ENCODE measurements at regions not wholly inside any gene's neighbourhood (a gene's known extent, or its start where the extent isn't known, plus 50 kb on each side); places are given as distances from the start of the nearest gene placed in this dataset.

DNA sequence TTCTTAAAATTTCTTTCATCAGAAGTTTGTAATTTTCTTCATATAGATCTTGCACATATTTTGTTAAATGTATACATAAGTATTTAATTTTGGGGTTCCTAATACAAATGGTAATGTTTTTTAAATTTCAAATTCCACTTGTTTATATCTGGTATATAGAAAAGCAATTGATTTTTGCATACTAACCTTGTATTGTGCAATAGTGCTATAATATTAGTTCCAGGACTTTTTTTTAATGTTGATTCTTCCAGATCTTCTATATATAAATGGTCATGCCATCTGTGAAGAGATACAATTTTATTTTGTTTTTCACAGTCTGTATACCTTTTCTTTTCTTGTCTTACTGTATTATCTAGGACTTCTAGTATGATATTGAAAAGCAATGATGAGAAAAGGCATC is 665.0 kb downstream of the OTOL1 start:
- Histone ChIP-seq H3K4me2 (no peak overlapping the region), H3K9me3 (ENCODE audit: low read depth) (no peaks in the 10 kb centered on the region), H3K27me3 (no peaks in the 10 kb centered on the region), H3K36me3 (no peaks in the 10 kb centered on the region), H3K9ac (no peak overlapping the region), H3K79me2 (ENCODE audit: low read depth) (no peaks in the 10 kb centered on the region), H3K4me1 (no peaks in the 10 kb centered on the region), H2AFZ (replicated peaks) (no peak overlapping the region), H3F3A (ENCODE audit: low read depth) (peaks cover 3% of the 10 kb centered on the region), H4K20me1 (ENCODE audit: low read depth) (no peaks in the 10 kb centered on the region), H3K4me3 (no peak overlapping the region), H3K27ac (no peak overlapping the region)
- Mint-ChIP-seq H3K4me1 (peaks cover 8% of the 10 kb centered on the region), H3K4me3 (no peak overlapping the region), H3K27ac (no peak overlapping the region), H3K27me3 (ENCODE audit: insufficient read depth, low read depth) (peaks cover 2% of the 10 kb centered on the region), H3K36me3 (no peaks in the 10 kb centered on the region), H3K9me3 (peaks cover 8% of the 10 kb centered on the region)
- DNase-seq (ENCODE audit: low spot score) = no peak
- TF ChIP-seq, protein P1, sequence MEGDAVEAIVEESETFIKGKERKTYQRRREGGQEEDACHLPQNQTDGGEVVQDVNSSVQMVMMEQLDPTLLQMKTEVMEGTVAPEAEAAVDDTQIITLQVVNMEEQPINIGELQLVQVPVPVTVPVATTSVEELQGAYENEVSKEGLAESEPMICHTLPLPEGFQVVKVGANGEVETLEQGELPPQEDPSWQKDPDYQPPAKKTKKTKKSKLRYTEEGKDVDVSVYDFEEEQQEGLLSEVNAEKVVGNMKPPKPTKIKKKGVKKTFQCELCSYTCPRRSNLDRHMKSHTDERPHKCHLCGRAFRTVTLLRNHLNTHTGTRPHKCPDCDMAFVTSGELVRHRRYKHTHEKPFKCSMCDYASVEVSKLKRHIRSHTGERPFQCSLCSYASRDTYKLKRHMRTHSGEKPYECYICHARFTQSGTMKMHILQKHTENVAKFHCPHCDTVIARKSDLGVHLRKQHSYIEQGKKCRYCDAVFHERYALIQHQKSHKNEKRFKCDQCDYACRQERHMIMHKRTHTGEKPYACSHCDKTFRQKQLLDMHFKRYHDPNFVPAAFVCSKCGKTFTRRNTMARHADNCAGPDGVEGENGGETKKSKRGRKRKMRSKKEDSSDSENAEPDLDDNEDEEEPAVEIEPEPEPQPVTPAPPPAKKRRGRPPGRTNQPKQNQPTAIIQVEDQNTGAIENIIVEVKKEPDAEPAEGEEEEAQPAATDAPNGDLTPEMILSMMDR (IDR thresholded peaks at IDR 0.05) = no peak
- TF ChIP-seq EZH2 (IDR thresholded peaks at IDR 0.05) = no peak
- no peak for TF ChIP-seq EZH2phosphoT487 (IDR thresholded peaks at IDR 0.05)

DNA sequence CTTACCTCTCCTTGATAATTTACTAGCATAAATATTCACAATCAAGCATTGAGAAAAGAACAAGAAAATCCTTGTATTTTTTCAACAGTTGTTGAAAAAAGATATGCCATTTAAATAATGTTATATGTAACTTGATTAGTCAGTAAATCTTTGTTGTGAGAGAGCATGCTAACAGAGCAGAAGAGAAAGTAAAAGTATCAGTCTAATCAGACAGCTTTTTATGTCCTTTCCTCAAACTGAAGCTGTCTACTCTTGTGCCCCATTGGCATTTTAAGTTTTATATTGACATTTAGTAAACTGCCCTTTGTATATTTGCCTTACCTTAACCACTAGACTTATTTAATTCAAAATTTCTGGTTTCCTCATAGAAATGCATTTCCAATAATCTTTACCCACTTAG is 668.7 kb downstream of the OTOL1 start:
- Histone ChIP-seq H3F3A (ENCODE audit: low read depth) (no peaks in the 10 kb centered on the region), H3K4me3 (no peak overlapping the region), H2AFZ (replicated peaks) (no peak overlapping the region), H4K20me1 (ENCODE audit: low read depth) (no peaks in the 10 kb centered on the region), H3K27me3 (no peaks in the 10 kb centered on the region), H3K36me3 (no peaks in the 10 kb centered on the region), H3K4me1 (no peaks in the 10 kb centered on the region), H3K9me3 (ENCODE audit: low read depth) (no peaks in the 10 kb centered on the region), H3K79me2 (ENCODE audit: low read depth) (no peaks in the 10 kb centered on the region), H3K9ac (no peak overlapping the region), H3K4me2 (no peak overlapping the region), H3K27ac (no peak overlapping the region)
- H3K9me3 Mint-ChIP-seq = no peaks in the 10 kb centered on the region
- no peaks in the 10 kb centered on the region for H3K4me1 Mint-ChIP-seq
- H3K4me3 Mint-ChIP-seq = no peak overlapping the region
- H3K36me3 Mint-ChIP-seq = no peaks in the 10 kb centered on the region
- no peak overlapping the region for H3K27ac Mint-ChIP-seq
- DNase-seq (ENCODE audit: low spot score) = no peak
- no peak for TF ChIP-seq EZH2phosphoT487 (IDR thresholded peaks at IDR 0.05)
- TF ChIP-seq, protein P1 (IDR thresholded peaks at IDR 0.05) = no peak
- TF ChIP-seq EZH2 (IDR thresholded peaks at IDR 0.05) = no peak
- H3K27me3 Mint-ChIP-seq (ENCODE audit: insufficient read depth, low read depth) = no peaks in the 10 kb centered on the region

DNA sequence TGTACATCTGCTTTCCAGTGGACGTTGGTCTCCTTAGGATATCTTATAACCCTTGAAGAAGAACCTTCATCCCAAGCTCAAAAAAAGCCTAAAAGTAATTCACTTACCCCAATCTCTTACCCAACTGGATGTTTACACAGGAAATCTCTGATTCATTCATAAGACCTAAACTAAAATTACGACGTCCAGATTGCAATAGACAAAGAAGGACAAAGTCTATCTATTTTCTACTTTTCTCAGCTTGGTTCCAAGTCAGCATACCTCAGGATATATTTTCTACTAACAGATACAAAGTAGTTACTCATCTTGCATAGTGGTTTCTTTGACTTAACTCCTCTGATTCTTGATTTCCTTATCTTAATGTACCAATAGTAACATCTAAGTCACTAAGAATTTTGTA is 669.9 kb downstream of the OTOL1 start:
- Histone ChIP-seq H3K4me1 (no peaks in the 10 kb centered on the region), H3K4me3 (no peak overlapping the region), H4K20me1 (ENCODE audit: low read depth) (no peaks in the 10 kb centered on the region), H3K27ac (no peak overlapping the region), H3K9me3 (ENCODE audit: low read depth) (no peaks in the 10 kb centered on the region), H2AFZ (replicated peaks) (no peak overlapping the region), H3K9ac (no peak overlapping the region), H3K79me2 (ENCODE audit: low read depth) (no peaks in the 10 kb centered on the region), H3F3A (ENCODE audit: low read depth) (no peaks in the 10 kb centered on the region), H3K27me3 (no peaks in the 10 kb centered on the region), H3K36me3 (no peaks in the 10 kb centered on the region), H3K4me2 (no peak overlapping the region)
- Mint-ChIP-seq H3K36me3 (no peaks in the 10 kb centered on the region), H3K9me3 (no peaks in the 10 kb centered on the region), H3K27me3 (ENCODE audit: insufficient read depth, low read depth) (no peaks in the 10 kb centered on the region), H3K27ac (no peak overlapping the region), H3K4me3 (no peak overlapping the region), H3K4me1 (no peaks in the 10 kb centered on the region)
- no peak for DNase-seq (ENCODE audit: low spot score)
- TF ChIP-seq EZH2phosphoT487 (IDR thresholded peaks at IDR 0.05) (no peak), EZH2 (IDR thresholded peaks at IDR 0.05) (no peak)
- TF ChIP-seq, protein P1 (IDR thresholded peaks at IDR 0.05) = no peak

DNA sequence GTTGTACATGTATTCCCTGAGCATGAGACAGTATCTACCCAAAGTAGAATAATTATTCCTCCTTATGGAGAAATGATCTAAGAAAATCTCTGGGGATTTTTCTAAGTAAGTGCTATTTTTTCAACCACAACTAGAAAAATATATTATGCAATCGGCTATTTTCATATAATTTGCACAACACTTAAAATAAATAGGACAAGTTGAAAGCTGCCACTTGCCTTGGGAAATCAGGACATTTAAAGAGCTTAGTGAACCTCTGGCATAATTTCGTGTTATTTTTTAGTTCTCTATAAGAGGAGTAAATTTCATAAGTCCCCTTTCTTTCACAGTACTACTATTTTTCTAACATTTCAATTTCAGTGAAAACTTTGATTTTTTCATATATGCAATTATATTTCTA is 672.1 kb downstream of the OTOL1 start:
- Histone ChIP-seq H3K27ac (no peak overlapping the region), H3K4me3 (no peak overlapping the region), H3K9me3 (ENCODE audit: low read depth) (no peaks in the 10 kb centered on the region), H3K4me1 (no peaks in the 10 kb centered on the region), H3K36me3 (no peaks in the 10 kb centered on the region), H3K9ac (no peak overlapping the region), H3K79me2 (ENCODE audit: low read depth) (no peaks in the 10 kb centered on the region), H3F3A (ENCODE audit: low read depth) (no peaks in the 10 kb centered on the region), H4K20me1 (ENCODE audit: low read depth) (no peaks in the 10 kb centered on the region), H3K27me3 (no peaks in the 10 kb centered on the region), H2AFZ (replicated peaks) (no peak overlapping the region), H3K4me2 (no peak overlapping the region)
- H3K4me3 Mint-ChIP-seq = no peak overlapping the region
- peaks cover 3% of the 10 kb centered on the region for H3K36me3 Mint-ChIP-seq
- DNase-seq (ENCODE audit: low spot score) = no peak
- no peak overlapping the region for H3K27ac Mint-ChIP-seq
- no peaks in the 10 kb centered on the region for H3K4me1 Mint-ChIP-seq
- H3K27me3 Mint-ChIP-seq (ENCODE audit: insufficient read depth, low read depth) = no peaks in the 10 kb centered on the region
- TF ChIP-seq EZH2 (IDR thresholded peaks at IDR 0.05) = no peak
- no peak for TF ChIP-seq EZH2phosphoT487 (IDR thresholded peaks at IDR 0.05)
- TF ChIP-seq, protein P1 (IDR thresholded peaks at IDR 0.05) = no peak
- peaks cover 13% of the 10 kb centered on the region for H3K9me3 Mint-ChIP-seq
